ENCODE measurements at regions not wholly inside any gene's neighbourhood (a gene's known extent, or its start where the extent isn't known, plus 50 kb on each side); places are given as distances from the start of the nearest gene placed in this dataset.

DNA sequence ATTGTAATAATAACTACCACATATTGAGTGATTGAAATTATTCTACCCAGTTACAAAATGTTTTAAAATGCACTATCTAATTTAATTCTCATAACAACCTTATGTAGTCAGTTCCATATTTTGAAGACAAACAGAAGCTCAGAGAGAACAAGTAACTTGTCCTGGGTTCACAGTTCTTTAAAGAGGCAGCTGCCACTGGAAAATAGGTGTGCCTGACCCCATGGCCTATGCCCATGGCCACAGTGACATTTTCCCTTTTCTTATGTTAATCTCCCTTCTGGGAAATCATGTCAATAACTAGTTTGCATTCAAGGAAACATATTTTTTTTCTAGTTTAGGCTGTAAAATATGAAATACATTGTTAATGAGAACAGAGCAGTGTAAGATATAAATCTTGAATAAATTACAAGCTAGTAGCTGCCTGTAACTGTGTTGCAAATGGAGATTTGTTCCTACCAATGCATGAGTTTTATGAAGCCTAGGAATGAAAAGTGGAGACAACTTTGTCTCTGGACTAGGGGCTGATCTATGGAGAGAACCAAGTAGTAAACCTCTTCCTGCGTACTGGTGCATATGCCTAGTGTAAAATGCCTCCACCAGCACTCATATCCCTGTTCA lies 1018.0 kb downstream of the NTRK3 start:
- ChIA-PET CTCF (no interaction called here), POLR2A (no interaction called here)
- Mint-ChIP-seq H3K27ac (no peak overlapping the region), H3K4me3 (no peak overlapping the region), H3K9me3 (ENCODE audit: low read depth) (peaks cover 3% of the 10 kb centered on the region), H3K27me3 (peaks cover 2% of the 10 kb centered on the region), H3K36me3 (ENCODE audit: low read depth) (no peaks in the 10 kb centered on the region), H3K4me1 (no peaks in the 10 kb centered on the region)
- ATAC-seq (no peak), DNase-seq (no peak)
- intact Hi-C loops (cut with DNase I, micrococcal nuclease) = no loop called here

DNA sequence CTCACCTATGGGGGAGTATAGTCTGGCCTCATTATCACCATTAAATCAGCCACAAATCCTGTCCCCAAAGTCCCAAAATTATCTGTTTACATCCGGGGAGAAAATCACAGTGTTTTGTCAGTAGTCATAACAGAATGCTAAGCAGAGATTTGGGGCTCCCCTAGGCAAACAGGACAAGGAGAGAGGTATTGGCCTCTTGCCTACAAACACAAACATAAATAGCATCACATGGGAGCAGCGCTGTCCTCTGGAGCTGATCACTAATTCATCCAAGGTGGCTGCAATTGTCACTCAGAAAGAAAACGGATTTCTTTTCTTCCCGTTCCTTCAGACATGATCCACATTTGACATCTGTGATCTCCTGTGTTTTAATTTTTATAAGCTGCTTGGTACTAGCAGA lies 1028.1 kb downstream of the NTRK3 start:
- no peak for ATAC-seq
- Mint-ChIP-seq H3K4me3 (no peak overlapping the region), H3K27ac (no peak overlapping the region), H3K36me3 (ENCODE audit: low read depth) (no peaks in the 10 kb centered on the region), H3K4me1 (no peaks in the 10 kb centered on the region), H3K27me3 (no peaks in the 10 kb centered on the region), H3K9me3 (ENCODE audit: low read depth) (peaks cover 3% of the 10 kb centered on the region)
- ChIA-PET POLR2A (no interaction called here), CTCF (no interaction called here)
- no peak for DNase-seq
- intact Hi-C loops (cut with DNase I, micrococcal nuclease) = no loop called here

DNA sequence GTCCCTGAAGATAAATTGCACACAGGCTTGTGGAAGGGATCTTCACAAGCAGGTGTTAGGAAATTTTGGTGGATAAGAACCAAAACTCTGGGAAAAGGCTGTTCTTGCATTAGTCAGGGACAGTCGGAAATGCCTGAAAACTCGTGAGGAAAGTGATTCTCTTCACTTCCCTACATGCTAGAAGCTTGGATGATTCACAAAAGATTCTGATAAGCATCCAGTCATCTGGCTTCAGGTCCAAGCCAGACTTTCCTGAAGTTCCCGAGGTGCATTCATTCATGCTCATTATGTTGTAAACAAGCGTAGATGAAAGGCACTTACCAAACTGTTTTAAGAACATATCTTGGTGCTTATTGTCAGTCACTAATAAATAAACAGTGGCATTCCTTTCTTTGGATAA lies 1028.7 kb downstream of the NTRK3 start:
- no peak overlapping the region for H3K4me3 Mint-ChIP-seq
- no peaks in the 10 kb centered on the region for H3K36me3 Mint-ChIP-seq (ENCODE audit: low read depth)
- ChIA-PET POLR2A (no interaction called here), CTCF (no interaction called here)
- H3K27me3 Mint-ChIP-seq = no peaks in the 10 kb centered on the region
- peaks cover 3% of the 10 kb centered on the region for H3K9me3 Mint-ChIP-seq (ENCODE audit: low read depth)
- DNase-seq (no peak), ATAC-seq (no peak)
- H3K27ac Mint-ChIP-seq = no peak overlapping the region
- intact Hi-C loops (cut with DNase I, micrococcal nuclease) = no loop called here
- H3K4me1 Mint-ChIP-seq = no peaks in the 10 kb centered on the region

DNA sequence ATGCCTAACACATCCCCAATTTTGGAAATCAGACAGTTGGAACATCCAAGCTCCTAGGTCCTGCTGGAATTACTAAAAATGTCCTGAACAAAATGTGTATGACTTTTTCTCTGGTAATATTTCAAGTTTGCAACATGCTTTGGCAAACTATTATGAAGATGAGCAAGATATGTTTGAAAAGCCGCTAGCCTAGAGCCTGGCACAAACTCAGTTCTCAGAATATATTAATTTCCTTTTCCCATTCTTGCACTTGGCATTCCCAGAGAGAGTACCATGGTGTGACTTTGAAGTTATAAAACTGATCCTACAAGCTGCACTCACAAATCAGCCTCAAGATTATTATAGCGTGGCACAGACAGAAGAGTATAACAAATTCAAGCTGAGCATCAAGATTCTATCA lies 1031.1 kb downstream of the NTRK3 start:
- Mint-ChIP-seq H3K4me1 (no peaks in the 10 kb centered on the region), H3K9me3 (ENCODE audit: low read depth) (peaks cover 6% of the 10 kb centered on the region), H3K27me3 (no peaks in the 10 kb centered on the region), H3K4me3 (no peak overlapping the region), H3K36me3 (ENCODE audit: low read depth) (no peaks in the 10 kb centered on the region), H3K27ac (no peak overlapping the region)
- DNase-seq (no peak), ATAC-seq (no peak)
- CTCF ChIA-PET = no interaction called here
- POLR2A ChIA-PET = no interaction called here
- intact Hi-C loops (cut with DNase I, micrococcal nuclease) = no loop called here

DNA sequence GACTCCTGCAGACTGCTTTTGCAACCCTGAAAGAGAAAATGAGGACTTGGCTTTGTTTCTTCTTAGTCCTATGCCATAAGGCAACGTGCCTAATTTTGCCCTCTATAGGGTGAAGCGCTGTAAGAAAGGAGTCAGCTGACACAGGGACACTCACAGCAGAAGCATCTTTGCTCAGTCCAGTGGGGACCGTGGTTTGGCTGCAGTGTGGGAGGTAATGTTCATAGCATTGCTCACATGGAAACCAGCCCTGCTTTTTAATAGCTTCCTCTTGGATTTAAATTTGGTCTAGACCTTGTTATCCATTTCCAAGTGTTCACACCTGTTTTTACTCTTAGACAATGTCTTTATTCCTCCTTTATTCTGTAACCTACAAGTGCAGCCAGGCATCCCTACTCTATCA lies 1032.1 kb downstream of the NTRK3 start:
- POLR2A ChIA-PET = no interaction called here
- DNase-seq = no peak
- intact Hi-C loops (cut with DNase I, micrococcal nuclease) = no loop called here
- no peak overlapping the region for H3K4me3 Mint-ChIP-seq
- peaks cover 6% of the 10 kb centered on the region for H3K9me3 Mint-ChIP-seq (ENCODE audit: low read depth)
- ATAC-seq = no peak
- H3K36me3 Mint-ChIP-seq (ENCODE audit: low read depth) = no peaks in the 10 kb centered on the region
- no peak overlapping the region for H3K27ac Mint-ChIP-seq
- CTCF ChIA-PET = no interaction called here
- H3K27me3 Mint-ChIP-seq = no peaks in the 10 kb centered on the region
- H3K4me1 Mint-ChIP-seq = no peaks in the 10 kb centered on the region

DNA sequence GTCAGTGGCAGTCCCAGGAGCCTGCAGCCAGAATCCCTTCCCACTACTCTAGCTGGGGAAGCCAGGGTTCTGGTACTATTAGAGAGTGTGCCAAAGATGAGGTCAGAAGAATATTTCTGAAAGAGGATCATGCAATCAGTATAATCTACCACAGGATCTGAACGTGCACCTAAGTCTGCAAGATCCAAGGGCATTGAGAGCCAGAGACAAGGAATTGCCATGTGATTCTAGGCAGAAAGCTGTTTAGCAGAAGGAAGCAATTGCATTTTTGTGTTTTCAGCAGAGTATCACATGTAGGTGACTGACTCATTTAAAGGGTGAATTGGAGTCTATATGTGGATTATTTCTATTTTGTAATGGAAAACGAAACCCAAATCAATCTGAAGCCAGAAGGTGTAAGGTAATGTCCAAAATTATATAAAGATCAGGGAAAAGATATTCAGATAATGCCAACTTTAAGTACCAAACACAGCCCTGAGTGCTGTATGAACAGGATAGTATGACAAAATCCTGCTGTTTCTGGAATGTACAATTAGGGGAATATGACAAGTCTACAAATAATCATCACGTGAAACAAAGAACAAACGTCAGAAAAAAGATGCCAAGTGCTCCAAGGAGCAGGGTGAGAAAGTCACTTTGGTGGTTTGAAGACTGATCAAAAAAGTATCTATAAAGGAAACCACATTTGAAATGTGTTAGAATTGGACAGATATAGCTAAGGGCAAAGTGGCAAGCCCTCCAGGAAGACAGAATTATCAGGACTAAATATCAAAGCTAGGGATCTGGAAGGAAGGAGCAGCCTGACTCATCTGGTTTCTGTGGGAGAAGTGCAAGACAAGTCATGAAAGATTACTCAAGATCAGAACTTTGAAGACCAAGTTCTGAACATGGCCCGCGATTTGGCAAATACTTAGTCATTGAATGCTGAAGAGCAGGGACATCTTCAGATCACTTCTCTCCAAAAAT lies 1036.6 kb downstream of the NTRK3 start:
- no peak overlapping the region for H3K4me3 Mint-ChIP-seq
- ATAC-seq (no peak), DNase-seq (no peak)
- H3K27ac Mint-ChIP-seq = no peak overlapping the region
- no peaks in the 10 kb centered on the region for H3K4me1 Mint-ChIP-seq
- no peaks in the 10 kb centered on the region for H3K36me3 Mint-ChIP-seq (ENCODE audit: low read depth)
- intact Hi-C loops (cut with DNase I, micrococcal nuclease) = no loop called here
- H3K27me3 Mint-ChIP-seq = peaks cover 2% of the 10 kb centered on the region
- H3K9me3 Mint-ChIP-seq (ENCODE audit: low read depth) = peaks cover 4% of the 10 kb centered on the region
- ChIA-PET POLR2A (no interaction called here), CTCF (no interaction called here)

DNA sequence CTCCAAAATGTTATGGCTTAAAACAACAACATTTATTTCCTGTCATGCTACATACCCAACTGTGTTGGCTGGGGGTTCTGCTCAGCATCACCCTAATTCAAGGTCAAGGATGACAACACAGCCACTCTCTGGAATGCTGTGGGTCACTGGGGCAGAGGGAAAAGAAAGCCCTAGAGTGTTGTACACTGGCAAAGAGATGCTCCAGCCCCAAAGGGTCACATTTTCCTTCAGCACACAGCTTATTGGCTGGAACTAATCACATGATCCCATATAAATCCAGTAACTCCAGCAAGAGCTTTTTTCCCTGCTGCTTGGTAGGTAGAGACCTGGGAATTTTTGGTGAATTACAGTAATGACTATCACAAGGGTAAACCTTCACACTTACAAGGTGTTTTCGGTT lies 1041.4 kb downstream of the NTRK3 start:
- Mint-ChIP-seq H3K4me1 (no peaks in the 10 kb centered on the region), H3K9me3 (ENCODE audit: low read depth) (peaks cover 2% of the 10 kb centered on the region), H3K27ac (no peak overlapping the region), H3K4me3 (no peak overlapping the region), H3K27me3 (peaks cover 2% of the 10 kb centered on the region), H3K36me3 (ENCODE audit: low read depth) (no peaks in the 10 kb centered on the region)
- DNase-seq = no peak
- ATAC-seq = no peak
- POLR2A ChIA-PET = no interaction called here
- CTCF ChIA-PET = interaction anchor here (0.6 kb wide), 1 partner anchor 868 kb away, joined by 3 read pairs; no protein-coding TSS in a partner anchor
- intact Hi-C loops (cut with DNase I, micrococcal nuclease) = no loop called here

DNA sequence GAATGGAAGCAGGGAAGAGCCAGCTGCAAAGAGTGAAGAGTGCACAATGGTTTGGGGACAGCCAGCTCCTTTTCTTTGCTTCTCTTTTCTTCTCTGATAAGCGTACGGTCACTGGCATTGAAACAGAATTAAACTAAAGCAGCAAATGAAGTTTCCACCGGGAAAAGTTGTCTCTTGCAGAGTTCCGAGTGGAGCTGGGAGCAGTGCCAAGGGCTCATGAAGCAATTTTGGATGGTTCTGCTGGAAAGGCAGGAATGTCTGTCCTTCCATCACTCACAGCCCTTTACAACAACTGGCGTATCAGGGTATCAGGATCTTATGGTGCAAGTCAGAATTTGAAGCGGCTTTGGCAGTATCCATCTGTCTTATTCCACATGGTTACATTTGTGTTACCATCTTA lies 1042.9 kb downstream of the NTRK3 start:
- H3K4me1 Mint-ChIP-seq = no peaks in the 10 kb centered on the region
- ATAC-seq = no peak
- peaks cover 2% of the 10 kb centered on the region for H3K27me3 Mint-ChIP-seq
- H3K4me3 Mint-ChIP-seq = no peak overlapping the region
- H3K27ac Mint-ChIP-seq = no peak overlapping the region
- DNase-seq = no peak
- intact Hi-C loops (cut with DNase I, micrococcal nuclease) = no loop called here
- H3K9me3 Mint-ChIP-seq (ENCODE audit: low read depth) = peaks cover 2% of the 10 kb centered on the region
- H3K36me3 Mint-ChIP-seq (ENCODE audit: low read depth) = no peaks in the 10 kb centered on the region
- ChIA-PET CTCF (no interaction called here), POLR2A (no interaction called here)

DNA sequence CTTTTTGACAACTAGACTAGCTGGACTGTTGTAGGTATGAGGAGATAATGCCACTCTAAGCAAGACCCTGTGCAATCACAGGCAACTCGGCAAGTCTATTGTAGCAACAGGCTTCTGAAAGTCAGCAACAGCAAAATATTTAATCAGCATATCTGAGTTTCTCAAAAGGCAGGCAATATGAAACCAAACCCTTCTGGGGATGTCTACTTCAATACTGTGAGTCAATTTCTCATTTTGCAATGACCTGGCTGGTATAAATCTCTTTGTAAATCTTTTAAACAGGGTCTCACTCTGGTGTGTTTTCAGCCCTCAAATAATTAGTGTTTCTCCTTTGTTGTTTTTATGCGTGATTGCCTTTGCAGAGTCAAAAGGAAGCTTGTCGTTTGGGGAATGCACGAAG lies 1044.5 kb downstream of the NTRK3 start:
- no peak for ATAC-seq
- ChIA-PET CTCF (no interaction called here), POLR2A (no interaction called here)
- no peaks in the 10 kb centered on the region for H3K36me3 Mint-ChIP-seq (ENCODE audit: low read depth)
- H3K27me3 Mint-ChIP-seq = no peaks in the 10 kb centered on the region
- H3K27ac Mint-ChIP-seq = no peak overlapping the region
- no peak overlapping the region for H3K4me3 Mint-ChIP-seq
- no peaks in the 10 kb centered on the region for H3K9me3 Mint-ChIP-seq (ENCODE audit: low read depth)
- intact Hi-C loops (cut with DNase I, micrococcal nuclease) = no loop called here
- no peak for DNase-seq
- no peaks in the 10 kb centered on the region for H3K4me1 Mint-ChIP-seq

DNA sequence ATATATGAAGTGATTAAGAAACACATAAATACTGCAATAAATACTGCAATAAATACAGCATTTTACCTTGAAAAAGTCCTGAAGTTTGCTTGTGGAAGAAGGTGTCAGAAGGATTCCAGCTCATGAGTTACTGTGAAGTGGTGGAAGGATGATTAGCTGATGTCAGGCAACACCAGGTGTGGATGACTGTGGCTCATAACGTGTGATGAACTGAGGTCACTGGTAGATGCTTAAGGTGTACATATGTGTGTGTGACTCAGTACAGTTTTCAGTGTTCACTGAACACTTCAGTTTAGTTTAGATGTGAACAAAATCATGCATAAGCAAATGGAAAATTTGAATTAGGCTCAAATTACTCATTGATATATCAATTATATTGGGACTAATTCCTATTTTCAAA lies 1045.0 kb downstream of the NTRK3 start:
- POLR2A ChIA-PET = no interaction called here
- CTCF ChIA-PET = no interaction called here
- H3K27ac Mint-ChIP-seq = no peak overlapping the region
- no peak for DNase-seq
- no peaks in the 10 kb centered on the region for H3K36me3 Mint-ChIP-seq (ENCODE audit: low read depth)
- no peaks in the 10 kb centered on the region for H3K4me1 Mint-ChIP-seq
- intact Hi-C loops (cut with DNase I, micrococcal nuclease) = no loop called here
- no peaks in the 10 kb centered on the region for H3K27me3 Mint-ChIP-seq
- H3K4me3 Mint-ChIP-seq = no peak overlapping the region
- no peaks in the 10 kb centered on the region for H3K9me3 Mint-ChIP-seq (ENCODE audit: low read depth)
- no peak for ATAC-seq

DNA sequence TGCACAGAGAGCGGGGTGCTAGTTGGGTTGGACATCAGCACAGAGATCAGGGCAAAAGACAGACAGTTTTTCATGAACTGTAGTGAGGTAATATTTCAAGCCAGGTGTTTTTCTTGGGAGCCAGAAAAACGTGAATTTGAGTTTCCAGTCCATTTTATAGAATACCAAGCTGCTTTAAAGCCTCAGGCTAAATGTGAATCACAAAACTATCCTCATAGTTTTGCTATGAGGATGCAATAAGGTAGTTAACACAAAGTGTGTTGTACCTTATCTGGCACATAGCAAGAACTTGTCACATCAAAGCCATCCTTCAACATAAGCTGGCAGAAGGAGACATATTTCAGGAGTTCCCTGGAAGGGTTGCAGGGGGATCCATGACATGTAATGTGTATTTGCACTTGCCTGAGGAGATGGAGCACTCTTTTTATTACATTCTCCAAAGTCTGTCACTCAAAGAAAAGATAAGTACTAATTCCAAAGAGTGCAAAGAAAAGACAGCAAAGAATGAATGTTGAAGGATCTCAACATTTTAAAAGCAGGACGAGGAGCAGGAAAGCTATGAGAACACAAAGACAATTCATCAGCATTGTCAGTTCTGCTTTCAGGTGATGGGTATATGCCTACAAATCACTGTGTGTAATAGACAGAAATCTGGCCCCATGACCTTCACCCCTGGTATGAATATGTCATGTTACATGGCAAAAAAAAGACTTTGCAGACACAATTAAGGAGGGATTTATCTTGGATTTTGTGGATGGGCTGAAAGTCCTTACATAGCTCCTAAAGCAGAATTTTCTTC lies 1046.4 kb downstream of the NTRK3 start:
- ATAC-seq (no peak), DNase-seq (no peak)
- no peaks in the 10 kb centered on the region for H3K4me1 Mint-ChIP-seq
- no peaks in the 10 kb centered on the region for H3K27me3 Mint-ChIP-seq
- H3K4me3 Mint-ChIP-seq = no peak overlapping the region
- H3K36me3 Mint-ChIP-seq (ENCODE audit: low read depth) = no peaks in the 10 kb centered on the region
- H3K9me3 Mint-ChIP-seq (ENCODE audit: low read depth) = no peaks in the 10 kb centered on the region
- no peak overlapping the region for H3K27ac Mint-ChIP-seq
- ChIA-PET POLR2A (no interaction called here), CTCF (no interaction called here)
- intact Hi-C loops (cut with DNase I, micrococcal nuclease) = no loop called here

DNA sequence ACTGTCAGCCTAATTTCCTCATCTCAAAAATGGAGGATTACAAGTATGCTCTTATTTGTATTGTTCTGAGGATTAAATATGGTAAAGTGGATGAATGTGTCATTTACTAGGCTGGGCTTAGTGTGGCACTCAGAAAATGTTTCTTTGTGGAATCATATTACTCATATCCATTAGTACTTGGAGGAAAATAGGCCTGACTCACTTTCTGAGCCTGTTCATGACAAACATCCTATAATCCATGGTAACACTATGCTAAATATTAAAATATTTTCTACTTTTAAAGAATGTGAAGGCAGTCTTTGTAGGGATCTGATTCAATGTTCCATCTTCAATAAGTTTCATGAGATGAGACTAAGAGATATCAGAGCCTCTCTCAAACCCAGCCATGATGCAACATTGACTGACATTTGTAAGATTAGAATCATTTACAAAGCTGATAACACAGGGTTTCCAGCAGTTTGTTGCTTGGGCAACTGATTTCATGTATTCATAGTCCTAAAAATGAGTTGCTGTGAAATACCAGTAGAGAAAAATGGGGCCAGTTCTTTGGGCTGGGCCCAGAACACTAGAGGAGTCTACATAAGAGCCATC lies 1048.5 kb downstream of the NTRK3 start:
- POLR2A ChIA-PET = no interaction called here
- H3K27me3 Mint-ChIP-seq = peaks cover 5% of the 10 kb centered on the region
- CTCF ChIA-PET = no interaction called here
- H3K9me3 Mint-ChIP-seq (ENCODE audit: low read depth) = no peaks in the 10 kb centered on the region
- no peak overlapping the region for H3K4me3 Mint-ChIP-seq
- DNase-seq (no peak), ATAC-seq (no peak)
- no peaks in the 10 kb centered on the region for H3K36me3 Mint-ChIP-seq (ENCODE audit: low read depth)
- no peaks in the 10 kb centered on the region for H3K4me1 Mint-ChIP-seq
- intact Hi-C loops (cut with DNase I, micrococcal nuclease) = no loop called here
- no peak overlapping the region for H3K27ac Mint-ChIP-seq
